NCI-H2227 (cell line): ENCODE measurements at regions not wholly inside any gene's neighbourhood (a gene's known extent, or its start where the extent isn't known, plus 50 kb on each side); places are given as distances from the start of the nearest gene placed in this dataset.
"Not testable (repeated sequence)": the region's sequence is repeated elsewhere in the genome, so short reads cannot be mapped to it uniquely, and the experiment has no call there.

Source experiments
- DNase-seq: peaks from one replicate; lab custom pipeline; 2025; ENCODE audit not compliant: unreplicated experiment; lab: John Stamatoyannopoulos, UW

DNA sequence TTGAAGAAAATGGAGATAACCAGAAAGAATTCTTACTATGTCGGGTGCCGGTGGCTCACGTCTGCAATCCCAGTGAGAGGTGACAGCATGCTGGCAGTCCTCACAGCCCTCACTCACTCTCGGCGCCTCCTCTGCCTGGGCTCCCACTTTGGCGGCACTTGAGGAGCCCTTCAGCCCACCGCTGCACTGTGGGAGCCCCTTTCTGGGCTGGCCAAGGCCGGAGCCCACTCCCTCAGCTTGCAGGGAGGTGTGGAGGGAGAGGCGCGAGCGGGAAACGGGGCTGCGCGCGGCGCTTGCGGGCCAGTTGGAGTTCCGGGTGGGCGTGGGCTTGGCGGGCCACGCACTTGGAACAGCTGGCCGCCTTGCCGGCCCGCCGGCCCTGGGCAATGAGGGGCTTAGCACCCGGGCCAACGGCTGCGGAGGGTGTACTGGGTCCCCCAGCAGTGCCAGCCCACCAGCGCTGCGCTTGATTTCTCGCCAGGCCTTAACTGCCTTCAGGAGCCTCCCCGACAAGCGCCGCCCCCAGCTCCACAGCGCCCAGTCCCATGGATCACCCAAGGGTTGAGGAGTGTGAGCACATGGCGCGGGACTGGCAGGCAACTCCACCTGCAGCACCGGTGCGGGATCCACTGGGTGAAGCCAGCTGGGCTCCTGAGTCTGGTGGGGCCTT lies 1672.5 kb upstream of the B3GALT2 start:
- DNase-seq, result not testable (repeated sequence)

DNA sequence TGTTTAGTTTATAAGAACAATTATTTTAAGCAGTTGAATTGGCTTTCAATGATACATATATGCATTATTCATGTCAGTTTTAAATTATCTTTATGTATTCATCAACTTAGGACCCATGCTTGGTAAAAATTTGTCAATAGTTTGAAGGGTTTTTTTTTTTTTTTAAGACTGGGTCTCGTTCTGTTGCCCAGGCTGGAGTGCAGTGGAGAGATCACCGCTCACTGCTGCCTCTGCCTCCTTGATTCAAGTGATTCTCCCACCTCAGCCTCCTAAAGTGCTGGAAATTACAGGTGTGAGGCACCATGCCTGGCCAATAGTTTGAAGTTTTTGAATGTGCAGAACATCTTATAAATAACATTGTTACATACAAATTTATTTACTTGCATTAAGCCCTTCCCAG lies 1671.0 kb upstream of the B3GALT2 start:
- DNase-seq, result no peak

DNA sequence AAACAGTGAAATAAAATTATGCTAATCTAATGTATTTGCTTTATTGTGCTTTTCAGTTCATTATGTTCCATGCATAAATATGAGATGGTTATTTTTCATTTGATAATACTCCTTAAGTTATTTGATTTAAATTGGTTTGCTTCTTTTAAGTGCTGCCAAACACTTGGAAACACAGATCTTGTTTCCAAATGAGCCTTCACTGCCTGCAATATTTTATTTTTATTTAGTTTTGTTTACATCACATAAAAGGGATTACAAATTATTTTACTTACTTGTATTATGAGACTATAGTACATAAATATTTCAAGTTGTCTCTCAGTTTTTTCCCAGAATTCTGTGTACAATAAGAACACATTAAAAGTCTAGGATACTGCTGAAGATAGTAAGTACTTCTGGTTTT lies 1662.4 kb upstream of the B3GALT2 start:
- no peak for DNase-seq

DNA sequence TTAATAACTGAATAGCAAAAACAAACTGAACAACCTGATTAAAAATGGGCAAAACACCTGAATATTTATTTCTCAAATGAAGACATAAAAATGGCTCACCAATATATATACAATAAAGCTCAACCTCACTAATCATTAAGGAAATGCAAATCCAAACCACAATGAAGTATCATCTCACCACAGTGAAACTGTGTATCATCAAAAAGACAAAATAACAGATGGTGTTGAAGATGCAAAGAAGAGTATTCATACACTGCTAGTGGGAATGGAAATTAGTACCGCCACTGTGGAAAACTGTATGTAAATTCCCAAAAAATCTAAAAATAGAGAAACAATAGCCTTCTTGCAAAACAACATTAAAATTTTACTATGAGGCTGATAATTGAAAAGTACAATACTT lies 1660.1 kb upstream of the B3GALT2 start:
- DNase-seq, result no peak

DNA sequence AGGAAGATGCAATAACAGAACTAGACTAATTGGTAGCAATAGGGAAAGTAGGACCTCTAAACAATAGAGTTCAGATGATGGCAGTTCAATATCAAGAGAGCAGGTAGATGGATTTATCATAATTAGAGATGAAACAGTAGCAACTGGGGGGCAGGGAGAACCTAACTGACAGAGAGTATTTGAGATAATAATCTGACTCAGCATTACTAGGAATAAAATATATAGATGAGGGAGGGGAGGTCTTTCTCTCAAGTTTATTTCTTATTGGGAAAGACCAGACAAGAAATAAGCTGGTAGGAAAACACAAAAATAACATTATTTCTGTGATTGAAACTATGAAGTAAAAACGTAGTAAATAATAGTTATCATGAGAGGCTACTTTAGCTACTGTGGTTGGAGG lies 1656.7 kb upstream of the B3GALT2 start:
- no peak for DNase-seq

DNA sequence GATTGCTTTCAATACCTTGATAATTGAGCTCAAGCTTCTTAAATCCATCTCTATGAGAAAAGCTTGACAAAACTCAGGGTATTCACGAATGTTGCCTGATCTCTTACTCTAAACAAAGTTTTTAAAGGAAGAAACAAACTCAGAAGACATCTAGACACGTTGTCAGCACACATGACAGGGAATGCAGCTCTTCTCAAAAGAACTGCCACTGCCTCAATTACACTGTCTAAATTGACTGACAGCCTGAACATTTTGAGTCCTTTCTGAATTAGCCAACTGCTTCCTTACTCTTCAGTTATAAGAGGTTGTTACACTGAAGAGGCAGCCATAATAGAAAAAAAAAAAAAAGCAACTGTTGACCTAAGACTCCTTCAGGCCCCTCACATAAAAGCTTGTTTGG lies 1646.7 kb upstream of the B3GALT2 start:
- no peak for DNase-seq

DNA sequence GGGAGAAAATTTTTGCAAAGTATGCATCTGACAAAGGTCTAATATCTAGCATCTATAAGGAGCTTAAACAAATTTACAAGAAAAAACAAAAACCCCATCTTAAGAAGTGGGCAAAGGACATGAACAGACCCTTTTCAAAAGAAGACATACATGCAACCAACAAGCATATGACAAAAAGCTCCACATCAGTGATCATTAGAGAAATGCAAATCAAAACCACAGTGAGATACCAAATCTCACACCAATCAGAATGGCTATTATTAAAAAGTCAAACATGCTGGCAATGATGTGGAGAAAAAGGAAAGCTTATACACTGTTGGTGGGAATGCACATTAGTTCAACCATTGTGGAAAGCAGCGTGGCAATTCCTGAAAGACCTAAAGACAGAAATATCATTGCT lies 1645.2 kb upstream of the B3GALT2 start:
- DNase-seq, result not testable (repeated sequence)

DNA sequence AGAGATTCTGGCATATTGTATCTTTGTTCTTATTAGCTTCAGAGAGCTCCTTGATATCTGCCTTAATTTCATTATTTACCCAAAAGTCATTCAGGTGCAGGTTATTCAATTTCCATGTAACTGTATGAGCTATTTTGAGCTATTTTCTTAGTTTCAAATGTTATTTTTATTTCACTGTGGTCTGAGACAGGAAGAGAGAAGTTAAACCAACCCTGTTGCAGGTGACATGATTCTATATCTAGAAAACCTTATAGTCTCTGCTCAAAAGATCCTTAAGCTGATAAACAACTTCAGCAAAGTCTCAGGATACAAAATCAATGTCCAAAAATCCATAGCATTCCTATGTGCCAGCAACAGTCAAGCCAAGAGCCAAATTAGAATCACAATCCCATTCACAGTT lies 1644.0 kb upstream of the B3GALT2 start:
- DNase-seq, result no peak

DNA sequence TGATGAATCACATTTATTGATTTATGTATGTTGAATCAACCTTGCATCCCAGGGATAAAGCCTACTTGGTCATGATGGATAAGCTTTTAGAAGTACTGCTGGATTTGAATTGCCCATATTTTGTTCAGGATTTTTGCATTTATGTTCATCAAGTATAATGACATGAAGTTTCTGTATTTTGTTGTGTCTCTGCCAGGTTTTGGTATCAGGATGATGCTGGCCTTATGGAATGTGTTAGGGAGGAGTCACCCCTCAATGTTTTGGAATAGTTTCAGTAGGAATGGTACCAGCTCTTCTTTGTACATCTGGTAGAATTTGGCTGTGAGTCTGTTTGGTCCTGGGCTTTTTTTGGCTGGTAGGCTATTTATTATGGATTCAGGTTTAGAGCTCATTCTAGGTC lies 1643.1 kb upstream of the B3GALT2 start:
- no peak for DNase-seq

DNA sequence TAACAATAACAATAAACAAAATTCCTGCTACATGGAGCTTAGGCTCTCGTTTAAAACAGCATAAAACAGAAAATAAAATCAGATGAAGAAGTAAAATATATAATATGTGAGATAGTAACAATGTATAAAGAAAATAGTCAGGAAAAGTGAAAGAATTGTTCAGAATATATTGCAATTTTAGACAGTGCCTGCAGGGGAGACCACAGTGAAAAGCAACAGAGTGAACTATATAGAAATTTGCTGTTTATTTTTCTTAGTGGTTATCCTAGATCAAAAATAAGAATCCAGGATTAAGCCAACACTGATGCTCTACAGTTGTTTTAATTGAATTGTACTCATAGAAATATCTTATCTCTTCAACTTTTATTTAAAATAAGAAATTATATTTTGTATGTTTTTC lies 1639.0 kb upstream of the B3GALT2 start:
- DNase-seq, result no peak

DNA sequence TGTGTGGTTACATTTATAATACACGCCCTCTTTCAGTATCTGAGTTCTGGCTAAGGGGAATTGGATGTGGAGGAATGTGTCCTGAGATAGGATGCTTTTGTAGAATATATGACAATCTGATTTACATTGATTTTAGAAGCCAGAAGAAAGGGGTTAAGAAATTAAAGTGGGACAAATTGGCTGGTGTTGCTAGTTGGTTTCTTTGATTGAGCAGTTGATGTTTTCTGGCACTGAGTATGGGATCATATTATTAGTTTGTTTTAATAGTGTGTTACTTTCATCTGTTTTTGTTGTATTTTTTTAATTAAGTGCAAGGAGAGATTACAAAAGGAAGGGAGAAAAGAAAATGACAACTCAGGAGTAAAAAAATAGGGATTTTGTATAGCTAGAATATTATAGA lies 1634.7 kb upstream of the B3GALT2 start:
- DNase-seq, result no peak

DNA sequence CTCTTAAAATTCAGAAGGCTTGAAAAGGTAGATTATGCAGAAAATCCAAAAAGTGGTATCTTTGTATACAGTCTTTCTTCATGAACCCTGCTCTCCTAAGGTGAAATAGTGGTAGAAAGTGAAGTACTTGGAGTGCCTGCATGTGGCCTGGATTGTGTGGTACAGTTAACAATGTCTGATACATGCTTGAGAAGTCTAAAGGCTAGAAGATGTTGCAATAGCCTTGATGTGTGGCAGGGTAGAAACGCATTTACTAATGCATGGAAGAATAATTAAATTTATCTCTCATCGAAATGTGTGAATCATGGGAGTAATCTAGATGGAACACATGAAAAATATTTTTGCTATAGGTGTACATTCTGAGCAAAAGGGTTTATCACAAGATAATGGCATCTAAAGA lies 1632.3 kb upstream of the B3GALT2 start:
- DNase-seq, result no peak

DNA sequence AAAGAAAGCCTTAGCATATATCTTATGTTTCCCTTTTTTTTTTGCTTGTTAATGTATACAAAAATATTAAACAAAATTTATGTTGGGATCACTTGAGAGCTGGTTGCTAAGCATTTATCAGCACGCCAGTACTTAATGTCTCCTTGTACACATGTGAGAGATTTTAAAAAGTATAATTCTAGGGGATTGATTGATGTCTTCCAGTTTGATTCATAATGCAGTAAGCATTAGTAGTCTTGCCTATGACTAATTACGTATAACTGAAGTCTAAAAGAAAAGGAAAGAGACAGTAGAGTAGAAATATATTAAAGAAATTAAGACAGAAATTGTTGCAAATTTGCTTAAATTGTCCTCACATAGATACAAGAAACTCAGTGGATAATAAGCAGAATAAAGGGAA lies 1630.4 kb upstream of the B3GALT2 start:
- DNase-seq, result no peak

DNA sequence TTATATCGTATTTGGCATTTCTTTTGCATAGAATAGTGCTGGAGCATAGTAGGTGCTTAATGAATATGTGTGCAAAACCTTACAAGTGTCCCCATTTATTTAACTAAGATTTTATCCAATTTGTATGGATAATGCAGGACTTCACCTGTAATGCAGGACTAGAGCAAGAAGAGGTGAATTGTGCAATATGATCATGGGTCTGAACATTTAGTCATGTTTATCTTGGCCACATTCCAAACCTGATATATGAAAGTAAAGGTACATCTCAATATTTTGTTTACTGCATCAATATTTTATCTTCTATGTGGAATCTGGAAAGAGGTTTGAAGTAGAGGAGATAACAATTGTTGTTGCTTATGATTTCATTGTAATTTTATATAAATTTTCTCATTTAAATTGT lies 1626.7 kb upstream of the B3GALT2 start:
- DNase-seq, result no peak

DNA sequence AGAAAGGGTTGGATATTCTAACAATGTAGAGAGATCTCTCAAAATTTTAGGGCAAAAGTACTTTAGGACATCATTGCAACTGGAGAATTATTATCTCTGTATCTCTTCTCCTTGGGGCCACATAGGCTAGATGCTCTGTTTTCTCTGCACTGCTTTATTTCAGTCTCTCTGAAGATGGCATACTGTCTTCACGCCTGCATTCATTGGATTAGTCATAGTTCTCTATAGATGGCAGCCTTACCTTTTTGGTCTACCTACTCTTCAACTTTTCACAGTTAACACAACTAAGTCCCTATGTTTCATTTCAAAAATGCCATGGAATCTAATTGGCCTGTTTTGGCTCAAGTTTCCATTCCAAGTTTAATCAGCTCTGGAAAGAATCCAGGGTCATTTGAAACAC lies 1623.3 kb upstream of the B3GALT2 start:
- DNase-seq, result no peak

DNA sequence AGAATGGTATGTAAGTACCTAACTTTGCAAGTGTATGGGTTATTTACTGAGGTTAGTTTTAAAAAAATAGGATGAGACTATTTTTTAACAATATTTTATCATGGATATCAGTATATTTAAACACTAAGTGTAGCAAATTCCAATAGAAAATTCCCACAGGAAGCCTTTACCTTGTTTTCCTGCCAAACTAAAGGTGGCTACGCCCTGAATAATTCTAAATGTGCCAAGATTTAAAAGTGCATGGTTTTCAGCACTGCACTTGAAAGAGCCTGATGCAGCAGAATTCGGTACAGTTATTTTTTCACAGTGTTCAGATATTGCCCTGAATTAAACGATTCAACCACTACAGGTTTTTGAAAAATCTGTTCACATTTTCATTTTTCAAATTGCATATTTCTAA lies 1622.8 kb upstream of the B3GALT2 start:
- DNase-seq, result no peak

DNA sequence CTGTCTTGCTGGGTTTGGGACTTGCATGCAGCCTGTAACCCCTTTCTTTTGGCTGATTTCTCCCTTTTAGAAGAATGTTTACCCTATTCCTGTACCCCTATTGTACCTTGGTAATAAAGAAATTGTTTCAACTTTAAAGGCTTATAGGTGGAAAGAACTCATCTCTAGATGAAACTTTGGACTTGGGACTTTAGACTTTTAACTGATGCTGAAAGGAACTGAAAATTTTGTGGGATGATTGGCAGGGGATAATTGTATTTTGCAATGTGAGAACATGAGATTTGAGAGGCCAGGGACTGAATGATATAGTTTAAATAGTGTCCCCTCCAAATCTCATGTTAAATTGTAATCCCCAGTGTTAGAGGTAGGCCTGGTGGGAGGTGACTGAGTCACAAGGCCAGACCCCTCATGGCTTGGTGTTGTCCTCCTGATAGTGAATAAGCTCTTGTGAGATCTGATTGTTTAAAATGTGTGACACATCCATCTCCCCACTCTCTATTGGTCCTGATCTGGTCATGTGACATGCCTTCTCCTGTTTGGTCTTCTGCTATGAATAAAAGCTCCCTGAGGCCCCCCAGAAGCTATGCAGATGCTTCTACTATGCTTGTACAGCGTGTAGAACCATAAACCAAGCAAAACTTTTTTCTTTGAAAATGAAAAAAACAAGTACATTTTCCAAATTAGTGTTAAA lies 1621.3 kb upstream of the B3GALT2 start:
- no peak for DNase-seq

DNA sequence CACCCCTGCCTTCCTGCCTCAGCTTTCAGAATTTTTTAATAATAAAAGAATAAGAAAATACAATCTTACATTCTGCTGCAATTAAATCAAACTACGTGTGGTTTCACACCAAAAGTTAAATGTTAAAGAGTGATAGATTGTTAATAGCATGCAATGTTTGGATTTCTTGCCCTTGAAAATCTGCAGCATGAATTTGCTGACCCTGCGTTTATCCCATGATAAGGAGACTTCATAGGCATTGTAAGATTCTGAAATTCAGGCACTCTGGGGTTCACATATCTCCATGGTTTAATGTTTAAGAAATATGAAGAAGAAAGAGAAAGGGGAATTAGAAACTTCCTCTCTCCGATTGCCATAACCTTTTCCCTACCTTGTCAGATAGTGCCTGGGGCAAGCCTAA lies 1616.2 kb upstream of the B3GALT2 start:
- no peak for DNase-seq

DNA sequence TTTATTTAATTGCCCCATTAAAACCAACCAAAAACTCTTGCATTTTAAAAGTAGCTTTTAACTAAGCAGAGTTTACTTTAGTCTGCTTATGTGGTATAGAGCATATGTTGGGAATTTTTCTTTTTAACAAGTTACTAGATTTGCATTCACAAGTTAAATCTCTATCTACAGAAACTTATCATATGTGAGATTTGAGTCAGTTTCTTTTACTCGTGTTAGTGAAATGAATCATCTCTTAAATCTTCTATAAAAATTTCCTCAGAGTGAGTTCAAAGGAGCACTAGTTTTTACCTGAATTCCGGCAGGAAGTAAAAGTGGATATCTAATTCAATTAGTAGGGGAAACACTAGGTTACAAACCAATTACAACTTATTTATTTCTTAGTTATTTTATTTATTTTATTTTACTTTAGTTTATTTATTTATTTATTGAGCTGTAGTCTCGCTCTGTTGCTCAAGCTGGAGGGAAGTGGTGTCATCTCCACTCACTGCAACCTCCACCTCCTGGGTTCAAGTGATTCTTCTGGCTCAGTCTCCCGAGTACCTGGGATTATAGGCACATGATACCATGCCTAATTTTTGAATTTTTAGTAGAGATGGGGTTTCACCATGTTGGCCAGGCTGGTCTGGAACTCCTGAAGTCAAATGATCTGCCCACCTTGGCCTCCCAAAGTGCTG lies 1609.6 kb upstream of the B3GALT2 start:
- DNase-seq, result no peak

DNA sequence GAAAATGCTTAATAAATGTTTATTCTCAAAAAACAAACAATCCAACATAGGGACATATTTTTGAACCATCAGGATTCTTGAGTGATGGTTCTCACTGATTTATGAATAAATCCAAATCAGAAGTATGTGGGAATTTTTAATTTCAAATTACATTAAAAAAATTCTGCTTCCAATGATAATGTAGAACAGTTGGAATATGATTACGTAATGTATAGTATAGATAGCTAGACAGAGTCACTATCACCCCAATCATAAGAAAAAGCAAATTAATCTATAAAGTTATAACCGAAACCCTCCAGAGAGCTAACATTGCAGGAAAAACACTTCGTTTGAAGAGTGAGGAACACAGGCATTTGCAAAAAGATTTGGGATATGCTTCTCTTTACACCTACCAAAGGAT lies 1600.6 kb upstream of the B3GALT2 start:
- DNase-seq, result no peak

DNA sequence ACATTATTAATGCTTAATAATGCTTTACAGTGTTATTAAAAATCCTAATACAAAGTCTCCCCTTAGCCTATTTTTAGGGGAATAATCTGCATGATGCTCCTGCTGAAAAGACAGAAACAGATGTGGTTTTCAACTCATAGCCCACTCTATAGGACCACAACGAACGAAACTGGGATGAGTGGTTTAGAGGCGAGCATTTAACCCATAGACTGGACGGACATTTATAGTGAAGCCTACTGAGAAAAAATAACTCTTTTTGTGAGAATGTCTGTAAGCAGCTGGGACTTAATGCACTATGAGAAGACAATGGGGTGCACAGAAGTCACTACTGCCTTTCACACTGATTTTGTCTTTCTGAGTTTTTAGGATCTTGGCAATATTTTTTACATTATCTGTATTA lies 1599.6 kb upstream of the B3GALT2 start:
- DNase-seq, result no peak

DNA sequence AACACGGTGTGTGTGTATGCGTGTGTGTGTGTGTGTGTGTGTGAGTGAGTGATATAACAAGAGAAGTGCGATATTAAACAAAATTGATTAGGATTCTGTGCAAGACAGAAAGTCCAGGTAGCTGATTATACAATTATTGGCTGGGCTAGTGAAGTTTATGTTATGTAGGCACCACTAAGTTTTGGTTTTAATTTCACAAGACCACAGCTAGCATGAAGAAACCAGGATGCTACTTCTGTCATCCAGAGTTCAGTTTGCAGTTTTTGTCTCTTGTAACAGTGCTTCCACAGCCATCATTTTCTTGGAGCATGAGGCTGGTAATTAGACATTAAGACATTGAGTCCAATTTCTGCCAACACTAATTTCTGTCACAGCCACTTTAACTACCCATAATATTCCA lies 1590.2 kb upstream of the B3GALT2 start:
- DNase-seq, result no peak

DNA sequence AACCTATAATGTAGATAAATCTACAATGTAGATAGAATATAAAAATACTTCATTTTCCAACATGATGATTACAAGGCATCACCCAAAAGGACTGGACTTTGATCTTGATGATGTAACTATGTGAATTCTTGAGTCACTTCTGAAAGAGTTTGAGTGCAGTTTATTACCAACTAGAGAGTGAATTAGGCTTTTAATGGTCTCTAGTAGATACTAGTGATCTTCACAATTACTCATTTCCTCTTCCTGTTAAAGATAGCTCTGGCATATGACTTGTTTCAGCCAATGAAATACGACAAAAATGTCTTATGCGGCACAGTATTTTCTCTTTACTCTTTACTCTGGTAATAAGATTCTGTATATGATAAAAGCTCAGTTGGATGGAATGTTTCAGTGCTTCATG lies 1588.1 kb upstream of the B3GALT2 start:
- DNase-seq, result no peak
